ENCODE measurements at regions not wholly inside any gene's neighbourhood (a gene's known extent, or its start where the extent isn't known, plus 50 kb on each side); places are given as distances from the start of the nearest gene placed in this dataset.

DNA sequence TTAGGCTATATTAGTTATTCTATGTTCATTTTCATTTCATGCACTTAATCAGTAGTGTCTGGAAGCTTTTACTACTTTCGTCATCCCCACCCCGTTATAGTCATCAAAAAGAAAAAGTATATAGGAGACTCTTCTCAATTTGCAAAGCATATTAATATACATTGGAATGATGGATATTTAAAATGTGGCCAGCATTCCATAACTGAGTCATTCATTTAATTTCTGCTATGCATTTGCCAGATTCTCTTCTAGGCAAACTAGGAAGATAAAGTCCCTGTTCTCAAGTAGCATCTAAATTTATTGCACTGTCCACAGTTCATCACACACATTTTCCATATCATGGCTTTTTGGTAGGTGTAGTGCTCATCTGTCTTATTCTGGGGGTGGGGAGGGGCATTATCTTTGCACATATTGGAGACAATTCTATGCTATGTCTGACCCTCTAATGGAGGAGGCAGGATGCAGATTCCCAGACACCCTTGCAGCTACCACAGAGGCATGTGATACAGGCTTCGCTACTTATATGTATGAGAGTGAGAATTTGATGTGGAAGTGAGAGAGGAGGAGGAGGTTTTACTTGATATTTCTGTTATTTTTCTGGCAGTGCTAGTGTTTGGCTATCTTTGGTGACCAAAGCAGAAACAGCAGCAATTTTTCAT is 125.8 kb downstream of the CTH start:
- Histone ChIP-seq H3K36me3 (replicated peaks in 1 of 2; ENCODE audit: control extremely low read depth in 1 of 2, control insufficient read depth in 1 of 2, extremely low read depth in 1 of 2, insufficient read depth in 2 of 2, low read length in 1 of 2) (no peaks in the 10 kb centered on the region), H3K4me1 (ENCODE audit: control insufficient read depth in 2 of 2, insufficient read depth in 2 of 2, low read length in 2 of 2) (no peaks in the 10 kb centered on the region), H3K9ac (ENCODE audit: low read length) (no peak overlapping the region), H3K4me2 (replicated peaks; ENCODE audit: low read depth, low read length, poor library complexity, severe bottlenecking) (no peak overlapping the region), H3K79me2 (ENCODE audit: control insufficient read depth, insufficient read depth, low read length) (no peaks in the 10 kb centered on the region), H3K4me3 (ENCODE audit: control extremely low read depth in 1 of 5, extremely low read depth in 1 of 5, insufficient read depth in 1 of 5, low read depth in 2 of 5, low read length in 4 of 5) (no peak overlapping the region), H4K20me1 (ENCODE audit: control insufficient read depth, insufficient read depth, low read length, poor library complexity, severe bottlenecking) (no peaks in the 10 kb centered on the region), H2AFZ (ENCODE audit: insufficient read depth, low read depth, low read length, poor library complexity, severe bottlenecking) (no peak overlapping the region), H3K27ac (ENCODE audit: low read length in 2 of 2) (no peak overlapping the region), H3K9me3 (ENCODE audit: control extremely low read depth in 1 of 3, control insufficient read depth in 2 of 3, insufficient read depth in 1 of 3, low read length in 2 of 3) (no peaks in the 10 kb centered on the region), H3K27me3 (replicated peaks in 1 of 4; ENCODE audit: control extremely low read depth in 1 of 4, control insufficient read depth in 3 of 4, insufficient read depth in 4 of 4, low read length in 3 of 4) (no peaks in the 10 kb centered on the region)
- TF ChIP-seq EZH2 (IDR thresholded peaks at IDR 0.05; ENCODE audit: borderline replicate concordance, insufficient read depth, low read depth, low read length, poor library complexity, severe bottlenecking), result no peak
- TF ChIP-seq, protein P1, sequence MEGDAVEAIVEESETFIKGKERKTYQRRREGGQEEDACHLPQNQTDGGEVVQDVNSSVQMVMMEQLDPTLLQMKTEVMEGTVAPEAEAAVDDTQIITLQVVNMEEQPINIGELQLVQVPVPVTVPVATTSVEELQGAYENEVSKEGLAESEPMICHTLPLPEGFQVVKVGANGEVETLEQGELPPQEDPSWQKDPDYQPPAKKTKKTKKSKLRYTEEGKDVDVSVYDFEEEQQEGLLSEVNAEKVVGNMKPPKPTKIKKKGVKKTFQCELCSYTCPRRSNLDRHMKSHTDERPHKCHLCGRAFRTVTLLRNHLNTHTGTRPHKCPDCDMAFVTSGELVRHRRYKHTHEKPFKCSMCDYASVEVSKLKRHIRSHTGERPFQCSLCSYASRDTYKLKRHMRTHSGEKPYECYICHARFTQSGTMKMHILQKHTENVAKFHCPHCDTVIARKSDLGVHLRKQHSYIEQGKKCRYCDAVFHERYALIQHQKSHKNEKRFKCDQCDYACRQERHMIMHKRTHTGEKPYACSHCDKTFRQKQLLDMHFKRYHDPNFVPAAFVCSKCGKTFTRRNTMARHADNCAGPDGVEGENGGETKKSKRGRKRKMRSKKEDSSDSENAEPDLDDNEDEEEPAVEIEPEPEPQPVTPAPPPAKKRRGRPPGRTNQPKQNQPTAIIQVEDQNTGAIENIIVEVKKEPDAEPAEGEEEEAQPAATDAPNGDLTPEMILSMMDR (IDR thresholded peaks at IDR 0.05), result no peak
- ChIA-PET POLR2A (no interaction called here), CTCF (no interaction called here)
- Mint-ChIP-seq H3K27ac (no peak overlapping the region), H3K9me3 (ENCODE audit: insufficient read depth) (no peaks in the 10 kb centered on the region), H3K4me1 (no peaks in the 10 kb centered on the region), H3K4me3 (no peak overlapping the region), H3K27me3 (peaks cover 6% of the 10 kb centered on the region)
- WGBS (ENCODE audit: insufficient coverage), result 83% methylated on average over 1 of the region's 3 CpGs
- intact Hi-C loops (cut with micrococcal nuclease), result no loop called here
- ATAC-seq (ENCODE audit: low read depth) (no peak), DNase-seq (no peak)

DNA sequence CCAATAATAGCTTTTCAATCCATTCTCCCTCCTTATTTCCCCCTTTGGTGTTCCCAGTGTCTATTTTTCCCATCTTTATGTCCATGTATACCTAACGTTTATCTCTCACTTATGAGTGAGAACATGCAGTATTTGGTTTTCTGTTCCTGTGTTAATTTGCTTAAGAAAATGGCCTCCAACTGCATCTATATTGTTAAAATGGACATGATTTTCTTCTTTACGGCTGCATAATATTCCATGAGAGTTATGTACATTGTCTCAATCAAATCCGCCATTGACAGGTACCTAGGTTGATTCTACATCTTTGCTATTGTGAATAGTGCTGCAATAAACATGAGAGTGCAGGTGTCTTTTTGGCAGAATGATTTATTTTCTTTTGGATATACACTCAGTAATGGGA is 126.7 kb downstream of the CTH start:
- Histone ChIP-seq H3K9me3 (ENCODE audit: control extremely low read depth in 1 of 3, control insufficient read depth in 2 of 3, insufficient read depth in 1 of 3, low read length in 2 of 3) (no peaks in the 10 kb centered on the region), H3K27ac (ENCODE audit: low read length in 2 of 2) (no peak overlapping the region), H3K27me3 (replicated peaks in 1 of 4; ENCODE audit: control extremely low read depth in 1 of 4, control insufficient read depth in 3 of 4, insufficient read depth in 4 of 4, low read length in 3 of 4) (no peaks in the 10 kb centered on the region), H3K9ac (ENCODE audit: low read length) (no peak overlapping the region), H3K4me2 (replicated peaks; ENCODE audit: low read depth, low read length, poor library complexity, severe bottlenecking) (no peak overlapping the region), H3K36me3 (replicated peaks in 1 of 2; ENCODE audit: control extremely low read depth in 1 of 2, control insufficient read depth in 1 of 2, extremely low read depth in 1 of 2, insufficient read depth in 2 of 2, low read length in 1 of 2) (no peaks in the 10 kb centered on the region), H3K79me2 (ENCODE audit: control insufficient read depth, insufficient read depth, low read length) (no peaks in the 10 kb centered on the region), H3K4me3 (ENCODE audit: control extremely low read depth in 1 of 5, extremely low read depth in 1 of 5, insufficient read depth in 1 of 5, low read depth in 2 of 5, low read length in 4 of 5) (no peak overlapping the region), H4K20me1 (ENCODE audit: control insufficient read depth, insufficient read depth, low read length, poor library complexity, severe bottlenecking) (no peaks in the 10 kb centered on the region), H3K4me1 (ENCODE audit: control insufficient read depth in 2 of 2, insufficient read depth in 2 of 2, low read length in 2 of 2) (no peaks in the 10 kb centered on the region), H2AFZ (ENCODE audit: insufficient read depth, low read depth, low read length, poor library complexity, severe bottlenecking) (no peak overlapping the region)
- ChIA-PET CTCF (no interaction called here), POLR2A (no interaction called here)
- DNase-seq (no peak), ATAC-seq (ENCODE audit: low read depth) (no peak)
- no CpG with 5 or more reads among the region's 3 CpGs for WGBS (ENCODE audit: insufficient coverage)
- Mint-ChIP-seq H3K4me3 (no peak overlapping the region), H3K27me3 (peaks cover 13% of the 10 kb centered on the region), H3K4me1 (no peaks in the 10 kb centered on the region), H3K9me3 (ENCODE audit: insufficient read depth) (no peaks in the 10 kb centered on the region), H3K27ac (no peak overlapping the region)
- TF ChIP-seq, protein P1 (IDR thresholded peaks at IDR 0.05), result no peak
- no peak for TF ChIP-seq EZH2 (IDR thresholded peaks at IDR 0.05; ENCODE audit: borderline replicate concordance, insufficient read depth, low read depth, low read length, poor library complexity, severe bottlenecking)
- intact Hi-C loops (cut with micrococcal nuclease), result no loop called here
